Adrenal gland (tissue), 5 donors: ENCODE measurements at regions not wholly inside any gene's neighbourhood (a gene's known extent, or its start where the extent isn't known, plus 50 kb on each side); places are given as distances from the start of the nearest gene placed in this dataset.

ENCODE experiments used
- POLR2A ChIP-seq, 2 donors: fragments of 450-650 bp; IDR thresholded peaks; one replicate each; pipeline ENCODE4 v1.6.1; 2017; ENCODE audit warnings: antibody characterized with exemption in 2 of 2, mild to moderate bottlenecking in 2 of 2, moderate library complexity in 1 of 2
- TF ChIP-seq, protein P1 (sequence below), 6 experiments: fragments of 450-650 bp in 4 of 6; fragments of 200-600 bp in 2 of 6; sonication (generic) in 1 of 6; IDR thresholded peaks; 1 replicate in 5 of 6; 2 replicates in 1 of 6; pipeline versions ENCODE4 v1.5.1 to v1.8.0; 2016 to 2021; ENCODE audit warnings: antibody characterized with exemption in 6 of 6, mild to moderate bottlenecking in 2 of 6, moderate library complexity in 1 of 6
- donor health status: DM: no; HTN: no; CAD: no.

DNA sequence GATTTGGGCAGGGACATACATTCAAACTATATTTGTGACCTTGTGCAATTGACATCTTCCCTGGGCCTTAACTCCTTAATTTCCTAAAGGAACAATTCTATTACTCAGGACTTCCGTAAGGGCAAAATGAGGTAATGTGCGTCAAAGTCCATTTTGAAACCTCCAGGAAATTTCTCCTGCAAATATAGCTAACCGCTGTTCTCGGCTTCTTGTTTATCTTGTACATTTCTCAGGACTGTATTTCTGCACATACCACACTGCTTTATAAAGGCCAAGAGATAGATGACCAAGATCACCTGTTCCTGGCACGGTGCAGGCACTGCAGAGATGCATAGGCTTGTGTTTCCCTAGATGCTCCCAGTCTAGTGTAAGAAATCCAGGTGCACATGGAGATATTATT, 1009.4 kb downstream of the BCL11B start:
- TF ChIP-seq, protein P1, sequence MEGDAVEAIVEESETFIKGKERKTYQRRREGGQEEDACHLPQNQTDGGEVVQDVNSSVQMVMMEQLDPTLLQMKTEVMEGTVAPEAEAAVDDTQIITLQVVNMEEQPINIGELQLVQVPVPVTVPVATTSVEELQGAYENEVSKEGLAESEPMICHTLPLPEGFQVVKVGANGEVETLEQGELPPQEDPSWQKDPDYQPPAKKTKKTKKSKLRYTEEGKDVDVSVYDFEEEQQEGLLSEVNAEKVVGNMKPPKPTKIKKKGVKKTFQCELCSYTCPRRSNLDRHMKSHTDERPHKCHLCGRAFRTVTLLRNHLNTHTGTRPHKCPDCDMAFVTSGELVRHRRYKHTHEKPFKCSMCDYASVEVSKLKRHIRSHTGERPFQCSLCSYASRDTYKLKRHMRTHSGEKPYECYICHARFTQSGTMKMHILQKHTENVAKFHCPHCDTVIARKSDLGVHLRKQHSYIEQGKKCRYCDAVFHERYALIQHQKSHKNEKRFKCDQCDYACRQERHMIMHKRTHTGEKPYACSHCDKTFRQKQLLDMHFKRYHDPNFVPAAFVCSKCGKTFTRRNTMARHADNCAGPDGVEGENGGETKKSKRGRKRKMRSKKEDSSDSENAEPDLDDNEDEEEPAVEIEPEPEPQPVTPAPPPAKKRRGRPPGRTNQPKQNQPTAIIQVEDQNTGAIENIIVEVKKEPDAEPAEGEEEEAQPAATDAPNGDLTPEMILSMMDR (IDR thresholded peaks at IDR 0.05), result no peak
- TF ChIP-seq POLR2A (IDR thresholded peaks at IDR 0.05), result no peak
